ENCODE measurements at regions not wholly inside any gene's neighbourhood (a gene's known extent, or its start where the extent isn't known, plus 50 kb on each side); places are given as distances from the start of the nearest gene placed in this dataset.
A peak's percentile ranks its signal among the peaks of the same experiment; 100 is the strongest.

GRCh38 chr3:127423856-127424765 is 136.3 kb upstream of the PRR20G start:
- Histone ChIP-seq H3K9ac (ENCODE audit: insufficient read depth, low read length, poor library complexity, severe bottlenecking) (no peak overlapping the region), H3K4me2 (replicated peaks; ENCODE audit: extremely low read depth, low read length, poor library complexity, severe bottlenecking) (no peak overlapping the region)
- no peak for TF ChIP-seq CTCF (IDR thresholded peaks at IDR 0.05)

GRCh38 chr3:127422663-127423375 is 135.0 kb upstream of the PRR20G start:
- Histone ChIP-seq H3K4me2 (replicated peaks; ENCODE audit: extremely low read depth, low read length, poor library complexity, severe bottlenecking) (no peak overlapping the region), H2AFZ (ENCODE audit: insufficient read depth, low read depth, low read length, poor library complexity, severe bottlenecking) (no peak overlapping the region), H3K36me3 (replicated peaks in 1 of 2; ENCODE audit: control insufficient read depth in 1 of 2, insufficient read depth in 2 of 2, low read length in 2 of 2) (no peaks in the 10 kb centered on the region), H3K9ac (ENCODE audit: insufficient read depth, low read length, poor library complexity, severe bottlenecking) (no peak overlapping the region), H4K20me1 (ENCODE audit: insufficient read depth, low read length) (no peaks in the 10 kb centered on the region), H3K79me2 (ENCODE audit: insufficient read depth, low read length) (no peaks in the 10 kb centered on the region), H3K9me3 (replicated peaks in 1 of 2; ENCODE audit: control insufficient read depth in 1 of 2, insufficient read depth in 1 of 2, low read length in 2 of 2) (no peaks in the 10 kb centered on the region), H3K27ac (ENCODE audit: low read depth in 1 of 2, low read length in 2 of 2) (no peak overlapping the region), H3K27me3 (ENCODE audit: control insufficient read depth in 2 of 2, insufficient read depth in 2 of 2, low read length in 2 of 2) (peaks cover 2 to 28% of the 10 kb centered on the region in 2 donors), H3K4me3 (replicated peaks in 1 of 3; ENCODE audit: low read depth in 2 of 3, low read length in 3 of 3) (no peak overlapping the region), H3K4me1 (ENCODE audit: control insufficient read depth in 1 of 2, insufficient read depth in 2 of 2, low read length in 2 of 2) (no peaks in the 10 kb centered on the region)
- no peak overlapping the region for H3K27ac Mint-ChIP-seq
- peaks cover 48 to 70% (median 50%) of the 10 kb centered on the region in 3 donors for H3K27me3 Mint-ChIP-seq (ENCODE audit: low read depth in 3 of 3)
- H3K4me3 Mint-ChIP-seq, result no peak overlapping the region
- DNase-seq, result no peak
- no peaks in the 10 kb centered on the region for H3K4me1 Mint-ChIP-seq
- H3K36me3 Mint-ChIP-seq, result no peaks in the 10 kb centered on the region
- no peak for TF ChIP-seq CTCF (IDR thresholded peaks at IDR 0.05)
- H3K9me3 Mint-ChIP-seq, result peaks cover 0 to 3% (median 0%) of the 10 kb centered on the region in 7 donors
- intact Hi-C loops (cut with micrococcal nuclease), result no loop called here
- WGBS (ENCODE audit: insufficient coverage), result 76% methylated on average over 13 of the region's 26 CpGs

More at GRCh38 chr3:127423856-127424765, 136.3 kb upstream of the PRR20G start:
- no peak overlapping the region for H3K27ac ChIP-seq (ENCODE audit: low read depth in 1 of 2, low read length in 2 of 2)
- H3K9me3 ChIP-seq (replicated peaks in 1 of 2; ENCODE audit: control insufficient read depth in 1 of 2, insufficient read depth in 1 of 2, low read length in 2 of 2), result no peaks in the 10 kb centered on the region
- Mint-ChIP-seq H3K27ac (no peak overlapping the region), H3K27me3 (ENCODE audit: low read depth in 3 of 3) (peaks cover 44 to 67% (median 45%) of the 10 kb centered on the region in 3 donors), H3K4me3 (peak overlapping the region in 1 of 2 donors; percentile 1), H3K36me3 (no peaks in the 10 kb centered on the region), H3K9me3 (peaks cover 0 to 3% (median 0%) of the 10 kb centered on the region in 7 donors), H3K4me1 (no peaks in the 10 kb centered on the region)
- H3K79me2 ChIP-seq (ENCODE audit: insufficient read depth, low read length), result no peaks in the 10 kb centered on the region
- DNase-seq, result no peak
- H2AFZ ChIP-seq (ENCODE audit: insufficient read depth, low read depth, low read length, poor library complexity, severe bottlenecking), result no peak overlapping the region
- H4K20me1 ChIP-seq (ENCODE audit: insufficient read depth, low read length), result no peaks in the 10 kb centered on the region
- intact Hi-C loops (cut with micrococcal nuclease), result no loop called here
- no peaks in the 10 kb centered on the region for H3K36me3 ChIP-seq (replicated peaks in 1 of 2; ENCODE audit: control insufficient read depth in 1 of 2, insufficient read depth in 2 of 2, low read length in 2 of 2)
- no peaks in the 10 kb centered on the region for H3K4me1 ChIP-seq (ENCODE audit: control insufficient read depth in 1 of 2, insufficient read depth in 2 of 2, low read length in 2 of 2)
- peaks cover 0 to 24% of the 10 kb centered on the region in 2 donors for H3K27me3 ChIP-seq (ENCODE audit: control insufficient read depth in 2 of 2, insufficient read depth in 2 of 2, low read length in 2 of 2)
- no peak overlapping the region for H3K4me3 ChIP-seq (replicated peaks in 1 of 3; ENCODE audit: low read depth in 2 of 3, low read length in 3 of 3)
- WGBS (ENCODE audit: insufficient coverage), result 73% methylated on average over 20 of the region's 23 CpGs
